Gastroesophageal sphincter (tissue), 3 donors: ENCODE measurements at regions not wholly inside any gene's neighbourhood (a gene's known extent, or its start where the extent isn't known, plus 50 kb on each side); places are given as distances from the start of the nearest gene placed in this dataset.

Experiments used
- CTCF ChIP-seq, 4 experiments: fragments of 200-600 bp in 2 of 4; fragments of 450-650 bp in 2 of 4; sonication (generic) in 1 of 4; IDR thresholded peaks; one replicate each; pipeline ENCODE4 v1.5.1; 2017 to 2019; ENCODE audit warnings: antibody characterized with exemption in 4 of 4, mild to moderate bottlenecking in 2 of 4, moderate library complexity in 2 of 4
- EP300 ChIP-seq: sonication (generic); formaldehyde crosslinking; IDR thresholded peaks from one replicate; pipeline ENCODE4 v1.6.1; 2017; ENCODE audit warnings: antibody characterized with exemption, mild to moderate bottlenecking
- POLR2A ChIP-seq, 2 donors: fragments of 450-650 bp; IDR thresholded peaks; one replicate each; pipeline ENCODE4 v1.6.1; 2017; ENCODE audit warnings: antibody characterized with exemption in 2 of 2, mild to moderate bottlenecking in 2 of 2, moderate library complexity in 1 of 2
- POLR2AphosphoS5 ChIP-seq: sonication (generic); formaldehyde crosslinking; IDR thresholded peaks from one replicate; pipeline ENCODE4 v1.6.1; 2017; ENCODE audit warnings: antibody characterized with exemption

GRCh38 chr14:38063711-38064320 lies 143.9 kb upstream of the SSTR1 start:
- TF ChIP-seq CTCF (IDR thresholded peaks at IDR 0.05) (no peak), EP300 (no peak), POLR2A (IDR thresholded peaks at IDR 0.05) (no peak), POLR2AphosphoS5 (no peak)
